CD4-positive, alpha-beta T cell (primary cell): ENCODE measurements at regions not wholly inside any gene's neighbourhood (a gene's known extent, or its start where the extent isn't known, plus 50 kb on each side); places are given as distances from the start of the nearest gene placed in this dataset.

Experiments used
- ATAC-seq: fragments of 200-7000 bp; cut with Tn5 transposase; one replicate; pipeline ENCODE4 v1.10.0; 2022; ENCODE audit warnings: mild to moderate bottlenecking; ENCODE audit not compliant: poor library complexity
- CTCF ChIA-PET: fragments of 350-600 bp; sonication (Branson Sonifier 250); formaldehyde crosslinking; loops from one replicate; lab custom pipeline; 2021; ENCODE audit warnings: antibody characterized with exemption, inconsistent platforms; lab: Charles Lee
- POLR2A ChIA-PET: fragments of 350-600 bp; sonication (Branson Sonifier 250); formaldehyde crosslinking; loops from one replicate; lab custom pipeline; 2021; ENCODE audit warnings: antibody characterized with exemption, inconsistent platforms; lab: Charles Lee
- DNase-seq, 14 experiments: peaks; one replicate each; pipeline ENCODE4 v3.0.0-alpha.2; 2013 to 2020; ENCODE audit warnings: mixed read lengths in 2 of 14
- H3K27ac ChIP-seq, 2 donors: one replicate each; pipeline versions ENCODE4 v1.5.1 to v1.7.0; 2013; ENCODE audit warnings: low read length in 2 of 2, low read depth in 1 of 2, mild to moderate bottlenecking in 1 of 2
- H3K27me3 ChIP-seq, 2 experiments: 1 replicate in 1 of 2; 2 replicates in 1 of 2; pipeline versions ENCODE4 v1.6.1 to v1.7.0; 2013; ENCODE audit warnings: low read length in 2 of 2, control low read depth in 1 of 2, mild to moderate bottlenecking in 1 of 2, moderate library complexity in 1 of 2; ENCODE audit not compliant: insufficient read depth in 2 of 2, control insufficient read depth in 1 of 2
- H3K36me3 ChIP-seq: one replicate; pipeline ENCODE4 v1.6.1; 2013; ENCODE audit warnings: low read length, control low read depth; ENCODE audit not compliant: insufficient read depth
- H3K4me1 ChIP-seq: one replicate; pipeline ENCODE4 v1.6.1; 2013; ENCODE audit warnings: low read length, control low read depth; ENCODE audit not compliant: insufficient read depth
- H3K4me3 ChIP-seq: one replicate; pipeline ENCODE4 v1.5.1; 2013; ENCODE audit warnings: mild to moderate bottlenecking, low read length, moderate library complexity
- H3K9me3 ChIP-seq, 2 experiments: 1 replicate in 1 of 2; 2 replicates in 1 of 2; pipeline versions ENCODE4 v1.6.1 to v1.7.0; 2013; ENCODE audit warnings: low read length in 2 of 2, mild to moderate bottlenecking in 2 of 2, control low read depth in 1 of 2, moderate library complexity in 1 of 2; ENCODE audit not compliant: control insufficient read depth in 1 of 2, insufficient read depth in 1 of 2
- H3K27ac Mint-ChIP-seq: one replicate; pipeline ENCODE4 v1.8.0; 2020; ENCODE audit warnings: mixed read lengths
- H3K27me3 Mint-ChIP-seq: one replicate; pipeline ENCODE4 v1.8.0; 2021; ENCODE audit warnings: mixed read lengths
- H3K36me3 Mint-ChIP-seq: one replicate; pipeline ENCODE4 v1.8.0; 2021; ENCODE audit warnings: low read depth, mixed read lengths
- H3K4me1 Mint-ChIP-seq: one replicate; pipeline ENCODE4 v1.8.0; 2021; ENCODE audit warnings: low read depth, mixed read lengths
- H3K4me3 Mint-ChIP-seq: one replicate; pipeline ENCODE4 v1.8.0; 2020; ENCODE audit warnings: mild to moderate bottlenecking, mixed read lengths
- H3K9me3 Mint-ChIP-seq: one replicate; pipeline ENCODE4 v1.8.0; 2020; ENCODE audit warnings: mixed read lengths
- CTCF ChIP-seq: fragments of 200-600 bp; IDR thresholded peaks from one replicate; pipeline ENCODE4 v1.8.0; 2022; ENCODE audit warnings: antibody characterized with exemption, mild to moderate bottlenecking
- intact Hi-C, 2 experiments: fragments of 100-400 bp; cut with DNase I in 1 of 2; cut with micrococcal nuclease in 1 of 2; formaldehyde crosslinking; loops; one replicate each; pipeline versions ENCODE4 v1.15.1 to v1.9.0; 2023 to 2025; cut with DNase I, micrococcal nuclease

GRCh38 chr17:71247441-71248015 lies 873.3 kb upstream of the SOX9 start:
- H3K36me3 ChIP-seq = no peaks in the 10 kb centered on the region
- no peak overlapping the region for H3K27ac ChIP-seq
- POLR2A ChIA-PET = no interaction called here
- TF ChIP-seq CTCF = no peak
- H3K4me3 ChIP-seq = no peak overlapping the region
- no peaks in the 10 kb centered on the region for H3K27me3 Mint-ChIP-seq
- DNase-seq (no peak), ATAC-seq (no peak)
- H3K4me1 Mint-ChIP-seq = no peaks in the 10 kb centered on the region
- intact Hi-C loops = no loop called here
- CTCF ChIA-PET = no interaction called here
- H3K4me1 ChIP-seq = no peaks in the 10 kb centered on the region
- H3K4me3 Mint-ChIP-seq = no peak overlapping the region
- H3K36me3 Mint-ChIP-seq = no peaks in the 10 kb centered on the region
- H3K9me3 ChIP-seq = peaks cover 0 to 13% of the 10 kb centered on the region in 2 experiments
- no peak overlapping the region for H3K27ac Mint-ChIP-seq
- H3K27me3 ChIP-seq = no peaks in the 10 kb centered on the region
- peaks cover 4% of the 10 kb centered on the region for H3K9me3 Mint-ChIP-seq

GRCh38 chr17:71251276-71251675 lies 869.5 kb upstream of the SOX9 start:
- H3K4me3 Mint-ChIP-seq = no peak overlapping the region
- Histone ChIP-seq H3K27ac (no peak overlapping the region), H3K27me3 (no peaks in the 10 kb centered on the region), H3K36me3 (no peaks in the 10 kb centered on the region), H3K4me1 (no peaks in the 10 kb centered on the region), H3K9me3 (peaks cover 0 to 8% of the 10 kb centered on the region in 2 experiments), H3K4me3 (no peak overlapping the region)
- no peak overlapping the region for H3K27ac Mint-ChIP-seq
- no peaks in the 10 kb centered on the region for H3K27me3 Mint-ChIP-seq
- TF ChIP-seq CTCF = no peak
- ChIA-PET POLR2A (no interaction called here), CTCF (no interaction called here)
- intact Hi-C loops = no loop called here
- peaks cover 3% of the 10 kb centered on the region for H3K9me3 Mint-ChIP-seq
- no peaks in the 10 kb centered on the region for H3K4me1 Mint-ChIP-seq
- ATAC-seq (no peak), DNase-seq (no peak)
- H3K36me3 Mint-ChIP-seq = no peaks in the 10 kb centered on the region

GRCh38 chr17:71251951-71252350 lies 868.9 kb upstream of the SOX9 start:
- Mint-ChIP-seq H3K36me3 (no peaks in the 10 kb centered on the region), H3K9me3 (peaks cover 3% of the 10 kb centered on the region)

More at GRCh38 chr17:71251951-71252350, 868.9 kb upstream of the SOX9 start:
- no peaks in the 10 kb centered on the region for H3K27me3 Mint-ChIP-seq
- H3K4me3 Mint-ChIP-seq = no peak overlapping the region
- intact Hi-C loops = no loop called here
- no peak for ATAC-seq
- ChIA-PET CTCF (no interaction called here), POLR2A (no interaction called here)
- H3K4me3 ChIP-seq = no peak overlapping the region
- no peaks in the 10 kb centered on the region for H3K36me3 ChIP-seq
- H3K27me3 ChIP-seq = no peaks in the 10 kb centered on the region
- no peak overlapping the region for H3K27ac ChIP-seq
- DNase-seq = no peak
- no peaks in the 10 kb centered on the region for H3K4me1 Mint-ChIP-seq
- no peaks in the 10 kb centered on the region for H3K4me1 ChIP-seq
- no peak overlapping the region for H3K27ac Mint-ChIP-seq
- no peak for TF ChIP-seq CTCF
- peaks cover 0 to 4% of the 10 kb centered on the region in 2 experiments for H3K9me3 ChIP-seq
